ENCODE measurements at regions not wholly inside any gene's neighbourhood (a gene's known extent, or its start where the extent isn't known, plus 50 kb on each side); places are given as distances from the start of the nearest gene placed in this dataset.

DNA sequence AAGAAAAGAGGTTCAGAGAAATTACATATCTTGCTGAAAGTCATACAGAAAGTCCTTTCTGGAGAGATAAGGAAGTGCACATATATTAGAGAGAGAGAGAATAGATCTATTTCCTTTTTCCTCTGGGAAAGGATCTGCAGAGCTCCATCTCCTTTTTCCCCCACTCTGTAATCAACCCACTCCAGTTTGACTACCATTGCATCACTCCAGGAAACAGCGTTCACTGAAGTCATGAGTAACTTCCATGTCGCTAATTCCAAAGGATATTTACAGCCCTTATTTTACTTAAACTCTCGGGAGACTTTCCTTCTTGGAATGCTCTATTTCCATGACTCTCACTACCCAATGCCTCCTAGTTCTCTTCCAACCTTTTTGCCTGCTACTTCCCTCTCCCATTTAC, 72.5 kb upstream of the PARP11 start:
- DNase-seq, result no peak

DNA sequence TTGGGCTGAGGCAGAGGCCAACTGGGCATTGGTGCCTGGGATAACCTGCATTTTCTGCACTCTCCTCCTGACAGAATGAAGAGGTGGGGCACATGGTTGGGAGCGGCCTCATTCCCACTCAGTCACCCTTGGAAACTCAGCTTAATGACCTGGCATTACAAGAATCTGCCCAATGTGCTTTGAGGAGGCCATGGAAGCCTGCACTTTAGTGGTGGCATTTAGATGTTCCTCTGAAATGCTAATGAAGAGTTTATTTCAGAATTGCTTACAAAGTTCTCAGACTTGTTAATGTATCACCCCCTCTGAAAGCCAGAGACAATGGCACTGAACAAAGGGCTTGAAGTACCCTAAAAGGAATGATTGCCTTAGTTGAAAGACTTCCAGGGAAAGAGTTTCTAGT, 71.4 kb upstream of the PARP11 start:
- DNase-seq, result no peak

DNA sequence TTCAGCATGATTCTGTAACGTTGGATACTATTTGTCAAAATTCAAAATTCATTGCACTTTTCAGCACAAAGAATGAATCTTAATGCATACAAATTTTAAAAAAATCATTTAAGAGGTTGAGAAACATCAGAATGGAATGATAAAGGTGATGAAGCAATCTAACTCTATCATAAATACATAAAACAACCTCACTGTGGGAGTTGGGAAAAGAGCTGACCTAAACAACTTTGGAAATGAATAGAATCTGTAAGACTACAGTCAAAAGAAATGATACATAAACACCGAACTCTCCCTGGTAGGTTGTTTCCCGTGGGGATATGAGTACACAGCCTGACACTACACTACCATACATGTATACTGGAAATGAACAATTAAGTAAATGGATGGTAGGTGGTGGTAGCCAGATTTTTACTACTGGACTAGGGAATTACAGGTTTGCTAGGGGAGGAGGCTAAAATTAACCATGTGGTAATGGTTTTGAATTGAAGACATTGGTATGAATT, 64.9 kb upstream of the PARP11 start:
- no peak for DNase-seq

DNA sequence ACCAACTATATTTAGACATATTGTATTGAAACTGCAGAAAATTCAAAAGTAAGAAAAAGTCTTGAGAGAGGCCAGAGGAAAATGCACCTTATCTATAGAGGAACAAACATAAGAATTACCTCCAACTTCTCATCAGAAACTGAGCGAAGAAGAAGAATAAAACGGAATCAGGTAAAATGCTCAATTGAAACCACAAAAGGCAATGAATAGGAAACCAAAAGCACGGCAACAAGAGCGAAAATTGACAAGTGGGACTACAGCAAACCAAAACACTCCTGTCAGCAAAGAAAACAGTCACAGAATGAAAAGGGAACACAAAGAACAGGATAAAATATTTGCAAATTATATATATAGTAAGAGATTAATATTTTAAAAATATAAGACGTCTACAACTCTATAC, 61.9 kb upstream of the PARP11 start:
- DNase-seq, result no peak

DNA sequence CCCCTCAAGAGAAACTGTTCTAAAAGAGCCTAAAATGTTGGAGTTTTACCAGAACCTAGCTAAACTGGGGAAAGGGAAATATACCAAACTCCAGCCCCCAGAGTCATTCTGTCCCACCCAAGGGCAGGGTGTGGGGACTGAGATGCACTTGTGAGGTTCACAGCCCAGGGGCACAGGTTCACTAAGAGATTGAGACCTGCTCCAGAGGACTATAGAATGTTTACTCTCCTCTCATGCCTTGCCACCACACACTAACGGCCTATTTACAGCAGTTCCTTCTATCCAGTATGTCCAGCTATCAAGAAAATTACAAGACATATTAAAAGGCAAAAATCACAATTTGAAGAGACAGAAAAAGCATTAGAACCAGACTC, 60.6 kb upstream of the PARP11 start:
- DNase-seq, result no peak

DNA sequence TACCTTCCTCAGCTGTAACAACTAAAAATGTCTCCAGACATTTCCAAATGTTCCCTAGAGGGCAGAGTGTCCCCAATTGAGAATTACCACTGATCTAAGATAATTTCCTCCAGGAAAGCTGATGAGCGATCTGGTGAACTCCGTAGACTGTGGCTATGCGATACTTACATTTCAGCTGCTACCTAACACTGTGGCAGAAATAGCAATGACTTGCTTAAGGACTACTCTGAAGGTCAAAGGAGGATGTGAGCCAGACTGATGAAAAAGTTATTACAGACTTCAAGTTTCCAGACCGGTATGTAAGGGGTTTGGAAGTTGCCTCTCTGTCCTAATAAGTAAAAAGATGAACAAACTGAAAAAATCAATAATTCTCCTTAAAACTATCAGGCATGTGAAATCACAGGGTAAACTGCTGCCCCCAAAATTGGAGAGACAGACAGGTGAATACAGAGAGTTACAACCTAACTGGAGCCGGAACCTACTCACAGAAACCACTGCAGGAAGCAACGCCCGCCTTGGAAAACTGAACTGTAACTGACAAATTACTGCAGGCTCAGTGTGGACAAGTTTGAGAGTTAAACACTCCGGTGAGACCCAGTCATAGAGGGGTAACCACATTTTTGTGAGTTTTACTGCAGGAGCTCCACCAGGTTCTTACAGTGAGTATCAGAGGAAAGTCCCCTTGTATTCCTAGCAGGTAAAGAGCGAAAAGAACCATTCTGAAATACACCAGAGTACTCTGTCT, 60.0 kb upstream of the PARP11 start:
- no peak for DNase-seq

DNA sequence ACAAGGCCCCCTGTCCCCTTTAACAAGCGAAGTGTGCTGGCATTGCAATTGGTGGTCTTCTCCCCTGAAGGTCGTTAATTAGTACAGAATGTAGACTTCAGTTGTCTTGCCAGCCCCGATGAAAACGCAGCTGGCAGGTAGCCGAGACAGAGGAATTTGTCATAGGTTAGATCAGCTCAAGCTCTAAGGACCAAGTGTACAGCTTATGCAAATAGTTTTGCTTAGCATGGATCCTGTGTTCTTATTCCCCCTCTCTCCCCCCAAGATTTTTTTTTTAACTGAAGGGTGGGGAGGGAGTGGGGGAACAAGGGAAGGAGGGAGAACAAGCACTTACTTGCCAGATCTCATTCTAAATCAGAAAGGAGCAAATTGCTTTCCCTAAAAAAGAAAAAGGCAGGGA, 58.6 kb upstream of the PARP11 start:
- no peak for DNase-seq

DNA sequence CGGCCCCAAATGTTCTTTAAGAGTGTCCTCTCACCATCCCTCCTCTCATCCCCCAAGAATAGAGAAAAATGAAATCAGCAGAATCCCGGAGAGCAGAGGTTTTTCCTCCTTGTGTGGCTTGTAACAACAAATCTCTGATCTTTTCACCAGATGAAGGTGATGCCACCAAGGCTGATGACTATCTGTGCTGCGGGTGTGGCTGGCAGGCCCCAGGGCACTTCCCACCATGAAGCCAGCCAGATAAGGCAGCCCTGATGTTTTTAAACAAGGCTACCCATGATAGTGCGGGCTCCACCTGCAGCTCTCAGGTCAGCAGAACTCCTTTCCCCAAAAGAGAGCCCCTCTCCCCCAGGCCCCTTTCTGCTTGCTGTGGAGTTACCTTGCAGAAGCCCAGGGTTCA, 58.0 kb upstream of the PARP11 start:
- DNase-seq, result no peak

DNA sequence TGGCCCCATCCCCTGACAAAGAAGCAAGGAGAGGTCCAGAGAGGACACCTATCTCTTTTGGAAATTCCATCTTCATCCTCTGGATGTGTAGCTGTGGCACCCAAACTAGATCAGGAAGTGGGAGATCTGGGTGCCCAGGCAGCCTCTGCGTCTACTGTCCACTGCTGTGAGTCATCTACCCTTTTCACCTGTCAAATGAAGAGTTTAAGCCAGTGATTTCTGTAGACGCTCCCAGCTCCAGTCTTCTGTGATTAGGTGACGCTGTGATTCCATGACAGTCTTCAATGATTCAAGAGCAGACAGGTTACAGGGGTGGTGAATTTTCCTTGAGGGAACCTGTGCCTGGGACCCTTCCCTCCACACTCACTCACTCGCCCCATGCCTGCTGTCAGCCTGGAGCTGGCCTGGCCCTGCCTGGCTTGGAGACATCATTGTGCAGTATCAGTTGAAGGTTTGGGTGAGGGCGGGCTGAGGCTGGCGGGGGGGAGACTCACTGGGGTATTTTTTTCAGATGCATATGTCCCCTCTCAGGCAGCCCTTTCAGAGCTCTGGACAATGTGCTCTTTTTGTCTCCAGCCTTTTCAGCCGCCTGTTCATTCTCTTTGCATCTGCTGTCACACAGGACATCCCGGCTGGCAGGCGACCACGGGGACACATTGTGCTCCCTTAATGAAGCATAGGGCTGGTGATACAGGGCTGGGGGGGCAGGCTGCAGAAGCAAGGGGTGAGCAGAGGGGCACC, 56.8 kb upstream of the PARP11 start:
- no peak for DNase-seq

DNA sequence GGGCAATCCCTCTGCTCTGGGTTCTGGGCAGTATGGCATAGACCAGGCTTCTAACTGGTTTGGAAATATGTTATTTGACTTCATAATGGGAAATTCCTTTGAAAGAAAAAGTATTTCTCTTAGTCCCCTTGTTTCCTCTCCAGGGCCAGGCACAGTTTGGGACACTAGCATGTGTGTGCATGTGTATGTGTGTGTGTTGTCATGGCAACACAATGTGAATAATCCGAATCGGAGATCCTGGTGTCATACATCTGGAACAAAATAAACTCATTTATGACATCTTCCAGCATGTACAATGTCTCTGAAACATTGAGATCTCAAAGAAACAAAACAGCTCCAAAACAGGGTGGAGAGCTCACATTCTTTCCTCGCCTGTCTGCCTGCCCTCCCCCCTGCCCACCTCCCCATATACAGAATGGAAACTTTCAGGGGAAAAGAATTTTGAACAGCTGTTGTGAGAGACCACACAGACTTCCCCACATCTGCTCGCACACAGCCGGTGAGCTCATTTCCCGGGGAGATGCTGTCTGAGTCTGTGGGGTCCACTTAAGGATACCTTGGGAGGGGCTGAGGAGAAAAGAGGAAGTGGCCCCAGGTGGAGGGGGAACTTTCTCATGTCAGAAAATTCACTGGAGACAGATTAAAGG, 55.5 kb upstream of the PARP11 start:
- DNase-seq, result no peak

DNA sequence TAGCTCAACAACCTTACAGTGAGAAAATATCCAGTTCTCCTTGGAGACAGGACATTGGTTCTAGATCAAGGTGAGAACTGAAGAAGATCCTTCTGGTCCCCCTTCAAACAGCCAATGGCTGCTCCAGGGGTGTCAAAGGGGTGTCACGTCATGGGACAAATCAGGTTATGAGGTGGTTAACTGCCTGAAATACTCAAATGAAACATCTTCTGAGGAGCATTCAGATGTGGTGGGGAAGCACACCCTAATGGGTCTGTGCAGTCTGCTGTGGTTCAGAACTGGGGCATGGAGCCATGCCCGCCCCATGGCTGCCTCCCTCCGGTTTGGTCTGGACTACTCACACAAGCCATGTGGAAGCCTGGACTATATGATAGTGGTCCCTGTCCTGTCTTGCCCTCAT, 52.4 kb upstream of the PARP11 start:
- no peak for DNase-seq

DNA sequence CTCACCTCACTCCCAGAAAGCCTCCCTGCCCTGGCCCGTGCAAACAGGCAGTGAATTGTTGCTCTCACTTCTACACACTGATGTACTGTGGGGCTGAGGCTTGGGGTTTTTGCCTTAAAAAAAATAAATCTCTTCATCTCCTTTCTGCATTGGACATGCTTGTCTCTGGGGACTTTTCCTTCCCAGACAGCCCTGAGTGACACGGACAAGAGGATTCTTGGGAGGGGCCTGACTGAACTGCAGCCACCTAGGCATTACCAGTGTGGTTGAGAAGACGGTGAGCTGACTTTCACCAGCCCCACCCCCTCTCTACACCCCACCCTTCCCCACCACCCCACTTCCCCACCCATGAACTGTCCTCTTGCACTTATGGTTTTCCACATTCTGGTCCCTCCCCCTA, 51.6 kb upstream of the PARP11 start:
- no peak for DNase-seq

DNA sequence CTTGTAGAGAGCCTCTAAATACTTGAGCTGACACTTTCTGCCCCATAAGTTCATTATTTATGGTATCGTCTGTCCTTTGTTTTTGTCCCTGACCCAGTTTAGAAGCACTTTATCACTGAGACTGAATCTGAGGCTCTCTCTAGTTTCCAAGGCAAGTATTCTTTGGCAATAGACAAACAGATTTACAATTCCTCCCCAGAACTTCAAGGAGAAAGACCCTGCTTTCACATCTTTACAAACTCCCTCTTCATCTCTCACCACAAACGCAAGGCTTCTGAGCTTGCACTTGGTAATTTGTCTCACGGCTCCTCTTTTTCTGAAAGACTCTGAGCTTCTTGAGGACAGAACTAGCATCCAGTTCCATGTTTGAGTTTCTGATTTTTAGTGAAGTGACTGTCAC, 49.8 kb upstream of the PARP11 start:
- DNase-seq, result no peak
